Glutamatergic neuron (in vitro differentiated cells): ENCODE measurements at regions not wholly inside any gene's neighbourhood (a gene's known extent, or its start where the extent isn't known, plus 50 kb on each side); places are given as distances from the start of the nearest gene placed in this dataset.
"Not testable (repeated sequence)": the region's sequence is repeated elsewhere in the genome, so short reads cannot be mapped to it uniquely, and the experiment has no call there.

Experiments
- DNase-seq: peaks from one replicate; pipeline ENCODE4 v3.0.0; 2022
- H3K27ac Mint-ChIP-seq: one replicate; pipeline ENCODE4 v1.8.0; 2020; ENCODE audit warnings: mild to moderate bottlenecking, mixed read lengths, inconsistent platforms; ENCODE audit not compliant: unreplicated experiment
- H3K27me3 Mint-ChIP-seq: one replicate; pipeline ENCODE4 v1.8.0; 2020; ENCODE audit warnings: mild to moderate bottlenecking, moderate library complexity, mixed read lengths, inconsistent platforms; ENCODE audit not compliant: unreplicated experiment
- H3K36me3 Mint-ChIP-seq: one replicate; pipeline ENCODE4 v1.8.0; 2020; ENCODE audit warnings: mild to moderate bottlenecking, mixed read lengths, inconsistent platforms; ENCODE audit not compliant: unreplicated experiment
- H3K4me1 Mint-ChIP-seq: one replicate; pipeline ENCODE4 v1.8.0; 2020; ENCODE audit warnings: mild to moderate bottlenecking, low read depth, mixed read lengths, inconsistent platforms; ENCODE audit not compliant: unreplicated experiment
- H3K4me3 Mint-ChIP-seq: one replicate; pipeline ENCODE4 v1.8.0; 2020; ENCODE audit warnings: mild to moderate bottlenecking, mixed read lengths, inconsistent platforms; ENCODE audit not compliant: unreplicated experiment
- H3K9me3 Mint-ChIP-seq: one replicate; pipeline ENCODE4 v1.8.0; 2020; ENCODE audit warnings: mild to moderate bottlenecking, moderate library complexity, mixed read lengths, inconsistent platforms; ENCODE audit not compliant: unreplicated experiment
- CTCF ChIP-seq: fragments of 200-600 bp; sonication (generic); IDR thresholded peaks from one replicate; pipeline ENCODE4 v1.5.0; 2021; ENCODE audit not compliant: partially characterized antibody, unreplicated experiment

GRCh38 chr1:8154621-8155052 is 128.5 kb upstream of the ERRFI1 start:
- TF ChIP-seq CTCF: no peak

GRCh38 chr1:8153961-8154360 is 127.9 kb upstream of the ERRFI1 start:
- Mint-ChIP-seq H3K36me3 (no peaks in the 10 kb centered on the region), H3K27ac (no peak overlapping the region), H3K9me3 (no peaks in the 10 kb centered on the region), H3K4me3 (no peak overlapping the region), H3K27me3 (peaks cover 2% of the 10 kb centered on the region), H3K4me1 (no peaks in the 10 kb centered on the region)
- no peak for DNase-seq
- no peak for TF ChIP-seq CTCF

More at GRCh38 chr1:8154621-8155052, 128.5 kb upstream of the ERRFI1 start:
- Mint-ChIP-seq H3K4me1 (no peaks in the 10 kb centered on the region), H3K27me3 (peaks cover 2% of the 10 kb centered on the region), H3K27ac (no peak overlapping the region), H3K9me3 (no peaks in the 10 kb centered on the region), H3K4me3 (no peak overlapping the region), H3K36me3 (no peaks in the 10 kb centered on the region)
- DNase-seq: no peak

- no peak for DNase-seq
- no peak for TF ChIP-seq CTCF
- Mint-ChIP-seq H3K4me1 (no peaks in the 10 kb centered on the region), H3K27me3 (peaks cover 2% of the 10 kb centered on the region), H3K36me3 (no peaks in the 10 kb centered on the region), H3K4me3 (no peak overlapping the region), H3K9me3 (no peaks in the 10 kb centered on the region), H3K27ac (no peak overlapping the region)
Measured at GRCh38 chr1:8152731-8153702, 126.9 kb upstream of the ERRFI1 start.

- no peak for DNase-seq
- Mint-ChIP-seq H3K4me3 (no peak overlapping the region), H3K9me3 (no peaks in the 10 kb centered on the region), H3K4me1 (peaks cover 4% of the 10 kb centered on the region), H3K27me3 (peaks cover 2% of the 10 kb centered on the region), H3K36me3 (no peaks in the 10 kb centered on the region), H3K27ac (no peak overlapping the region)
- no peak for TF ChIP-seq CTCF
Measured at GRCh38 chr1:8151647-8152046, 125.5 kb upstream of the ERRFI1 start.

- not testable (repeated sequence) for H3K27me3 Mint-ChIP-seq, H3K27ac Mint-ChIP-seq, H3K4me1 Mint-ChIP-seq, H3K9me3 Mint-ChIP-seq, H3K36me3 Mint-ChIP-seq, DNase-seq, H3K4me3 Mint-ChIP-seq
Measured at GRCh38 chr1:8149756-8150155, 123.6 kb upstream of the ERRFI1 start.
